ENCODE measurements at regions not wholly inside any gene's neighbourhood (a gene's known extent, or its start where the extent isn't known, plus 50 kb on each side); places are given as distances from the start of the nearest gene placed in this dataset.

DNA sequence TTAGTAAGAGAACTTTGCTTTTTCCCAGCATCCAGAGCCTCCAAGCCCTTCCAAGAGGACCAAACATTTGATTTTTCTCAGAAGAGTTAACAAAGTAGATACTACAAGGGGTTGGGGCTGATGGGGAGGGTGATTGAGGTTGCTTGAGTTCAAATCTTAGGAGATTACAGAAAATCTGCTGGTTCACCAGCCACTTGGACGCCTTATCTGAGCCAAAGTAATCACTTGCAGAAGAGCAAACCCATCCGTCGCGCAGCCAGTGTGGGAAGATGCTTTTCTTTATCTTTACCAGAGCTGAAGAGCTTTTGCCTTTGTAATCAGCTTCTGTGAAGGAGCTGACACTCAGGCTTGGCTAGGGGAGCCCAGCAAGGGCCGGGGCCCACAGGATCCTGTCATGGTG is 91.9 kb upstream of the CTTNBP2NL start:
- no peak overlapping the region for H2BK15ac ChIP-seq (ENCODE audit: low read depth, low read length)
- no peaks in the 10 kb centered on the region for H4K20me1 ChIP-seq (ENCODE audit: insufficient read depth, low read length)
- H2AFZ ChIP-seq (replicated peaks; ENCODE audit: low read length, poor library complexity) = no peak overlapping the region
- CTCF ChIA-PET = no interaction called here
- no peaks in the 10 kb centered on the region for H3K9me3 ChIP-seq (ENCODE audit: control insufficient read depth, insufficient read depth, low read length)
- no peak overlapping the region for H3K23ac ChIP-seq (ENCODE audit: low read depth, low read length)
- dilution Hi-C loops (cut with HindIII; ENCODE audit: low sequenced_read_pairs, unreplicated experiment) = no loop called here
- no peak overlapping the region for H2AK9ac ChIP-seq (replicated peaks; ENCODE audit: low read depth, low read length, poor library complexity)
- no peak for TF ChIP-seq RAD21 (IDR thresholded peaks at IDR 0.05; ENCODE audit: low read length)
- H3K18ac ChIP-seq (ENCODE audit: low read depth, low read length) = no peak overlapping the region
- H3K27me3 ChIP-seq (ENCODE audit: control insufficient read depth, insufficient read depth, low read length) = peaks cover 13% of the 10 kb centered on the region
- no peak overlapping the region for H3K4me3 ChIP-seq (ENCODE audit: insufficient read depth, low read depth, low read length)
- intact Hi-C loops (cut with micrococcal nuclease) = no loop called here
- H3K9ac ChIP-seq (ENCODE audit: low read depth, low read length) = no peak overlapping the region
- H3K14ac ChIP-seq (replicated peaks; ENCODE audit: low read depth, low read length) = no peak overlapping the region
- no peaks in the 10 kb centered on the region for H3K79me1 ChIP-seq (ENCODE audit: low read depth in 1 of 2, low read length in 2 of 2)
- ATAC-seq (ENCODE audit: low read depth) (no peak), DNase-seq (no peak)
- no peak overlapping the region for H3K4ac ChIP-seq (ENCODE audit: low read depth, low read length)
- no peak overlapping the region for H2BK20ac ChIP-seq (ENCODE audit: low read depth, low read length)
- no peak overlapping the region for H2AK5ac ChIP-seq (ENCODE audit: low read depth, low read length)
- in situ Hi-C loops (cut with MboI; ENCODE audit: low sequenced_read_pairs) = no loop called here
- no peak overlapping the region for H3K27ac ChIP-seq (ENCODE audit: insufficient read depth, low read length)
- H3K36me3 ChIP-seq (ENCODE audit: control insufficient read depth, insufficient read depth, low read length) = no peaks in the 10 kb centered on the region
- no peaks in the 10 kb centered on the region for H3K4me1 ChIP-seq (ENCODE audit: control insufficient read depth, insufficient read depth, low read length)
- H2BK5ac ChIP-seq (ENCODE audit: low read depth, low read length, poor library complexity, severe bottlenecking) = no peak overlapping the region
- BruUV-seq (replicated peaks) = no TSS peak
- POLR2A ChIA-PET (ENCODE audit: unreplicated experiment) = no interaction called here
- H4K91ac ChIP-seq (ENCODE audit: insufficient read depth, low read depth, low read length) = no peak overlapping the region
- no peak overlapping the region for H4K5ac ChIP-seq (ENCODE audit: low read depth, low read length)
- no peak overlapping the region for H3K56ac ChIP-seq (ENCODE audit: extremely low read depth, insufficient read depth, low read length)
- 17% methylated on average over 1 of the region's 5 CpGs; no CpG with 5 or more reads in 1 of the 2 experiments for WGBS, 2 experiments (ENCODE audit: extremely low coverage in 2 of 2, insufficient read length in 1 of 2)
- H4K8ac ChIP-seq (ENCODE audit: low read depth in 2 of 2, low read length in 2 of 2) = no peak overlapping the region
- H3K4me2 ChIP-seq (ENCODE audit: low read depth, low read length) = no peak overlapping the region
- H3K9me1 ChIP-seq (ENCODE audit: insufficient read depth, low read length) = no peaks in the 10 kb centered on the region
- no peak overlapping the region for H2BK120ac ChIP-seq (ENCODE audit: low read depth, low read length)
